GM04503 (cell line): ENCODE measurements at regions not wholly inside any gene's neighbourhood (a gene's known extent, or its start where the extent isn't known, plus 50 kb on each side); places are given as distances from the start of the nearest gene placed in this dataset.

Experiments
- DNase-seq: peaks from one replicate; pipeline ENCODE4 v3.0.0-alpha.2; 2012; ENCODE audit warnings: low read depth

GRCh38 chr20:39105551-39105950 is 143.4 kb downstream of the DHX35 start:
- no peak for DNase-seq

GRCh38 chr20:39103732-39104131 is 141.6 kb downstream of the DHX35 start:
- no peak for DNase-seq

GRCh38 chr20:39103305-39103704 is 141.2 kb downstream of the DHX35 start:
- no peak for DNase-seq

- no peak for DNase-seq
Observed at GRCh38 chr20:39101895-39102294, 139.8 kb downstream of the DHX35 start.

GRCh38 chr20:39100691-39101090 is 138.5 kb downstream of the DHX35 start:
- DNase-seq, result no peak

DNA sequence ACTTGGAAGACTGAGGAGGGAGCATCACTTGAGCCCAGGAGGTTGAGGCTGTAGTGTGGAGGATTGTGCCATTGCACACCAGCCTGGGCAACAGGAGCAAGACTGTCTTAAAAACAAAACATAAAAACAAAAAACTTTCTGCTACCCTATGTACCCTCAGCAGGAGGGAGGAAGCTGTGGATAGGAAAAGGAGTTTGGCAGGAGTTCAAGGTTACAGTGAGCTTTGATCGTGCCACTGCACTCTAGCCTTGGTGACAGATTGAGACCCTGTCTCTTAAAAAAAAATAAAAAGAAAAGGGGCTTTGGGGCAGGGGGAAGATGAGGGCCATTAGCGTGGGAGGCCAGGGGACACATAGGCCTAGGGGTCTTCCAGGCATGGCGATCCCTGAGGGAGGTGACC is 135.7 kb downstream of the DHX35 start:
- no peak for DNase-seq

DNA sequence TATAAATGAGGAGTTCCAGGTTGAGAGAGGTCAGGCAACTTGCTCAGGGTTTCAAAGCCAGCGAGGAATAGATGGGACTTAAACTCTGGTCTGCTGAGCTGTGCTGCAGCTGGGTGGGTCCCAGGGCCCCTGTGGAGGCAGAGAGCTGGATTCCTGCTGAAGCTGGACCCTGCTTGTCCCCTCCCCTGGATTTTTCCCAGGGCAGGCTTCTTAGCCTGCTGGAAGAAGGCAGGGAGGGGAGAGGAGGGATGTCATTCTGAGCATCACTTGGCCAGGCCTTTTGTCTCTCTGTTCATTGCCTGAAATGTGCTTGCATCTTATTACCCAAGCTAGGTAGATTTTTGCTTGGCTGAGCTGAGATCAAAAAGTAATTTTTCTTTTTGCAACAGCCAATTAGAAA is 133.7 kb downstream of the DHX35 start:
- no peak for DNase-seq

GRCh38 chr20:39094391-39094790 is 132.2 kb downstream of the DHX35 start:
- DNase-seq, result no peak

- DNase-seq, result no peak
Observed at GRCh38 chr20:39092733-39093410, 130.7 kb downstream of the DHX35 start.

DNA sequence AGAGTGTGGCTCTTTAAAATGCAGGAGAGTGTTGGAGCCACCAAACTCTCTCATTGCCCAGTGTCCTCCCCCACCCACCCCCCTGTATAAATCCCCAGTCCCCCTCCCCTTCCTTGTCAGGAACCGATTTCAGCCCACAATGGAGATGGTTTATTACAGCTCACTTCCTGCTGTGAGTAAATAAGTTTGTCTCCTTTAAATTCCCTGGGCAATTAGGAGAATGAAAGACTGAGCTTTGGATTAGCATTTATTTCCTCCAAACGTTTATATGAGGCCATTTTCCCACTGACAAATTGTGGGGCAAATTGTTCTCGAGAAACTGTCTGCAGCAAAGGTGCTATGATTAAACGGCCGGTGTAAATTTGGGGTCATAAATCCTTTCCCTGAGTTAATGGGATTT is 128.8 kb downstream of the DHX35 start:
- DNase-seq, result no peak

- no peak for DNase-seq
Observed at GRCh38 chr20:39089797-39090196, 127.7 kb downstream of the DHX35 start.
